Liver (tissue), 8 donors: ENCODE measurements at regions not wholly inside any gene's neighbourhood (a gene's known extent, or its start where the extent isn't known, plus 50 kb on each side); places are given as distances from the start of the nearest gene placed in this dataset.

Experiments
- DNase-seq: peaks from one replicate; pipeline ENCODE4 v3.0.0-alpha.2; 2017; ENCODE audit warnings: low spot score
- H3K27ac ChIP-seq, 2 donors: one replicate each; pipeline ENCODE4 v1.7.0; 2013; ENCODE audit warnings: inconsistent platforms in 2 of 2, low read length in 2 of 2, control low read depth in 1 of 2, low read depth in 1 of 2, mild to moderate bottlenecking in 1 of 2
- H3K27me3 ChIP-seq, 4 donors: one replicate each; pipeline versions ENCODE4 v1.6.1 to v1.7.0; 2013; ENCODE audit warnings: low read length in 3 of 4, inconsistent platforms in 1 of 4, mild to moderate bottlenecking in 1 of 4, moderate library complexity in 1 of 4; ENCODE audit not compliant: control insufficient read depth in 4 of 4, insufficient read depth in 4 of 4
- H3K36me3 ChIP-seq, 4 donors: one replicate each; pipeline versions ENCODE4 v1.6.1 to v1.7.0; 2013; ENCODE audit warnings: low read length in 3 of 4, mild to moderate bottlenecking in 3 of 4, low read depth in 1 of 4, moderate library complexity in 1 of 4; ENCODE audit not compliant: control insufficient read depth in 4 of 4, insufficient read depth in 3 of 4
- H3K4me1 ChIP-seq, 4 donors: one replicate each; pipeline versions ENCODE4 v1.6.1 to v1.7.0; 2013; ENCODE audit warnings: low read length in 3 of 4, mild to moderate bottlenecking in 3 of 4, moderate library complexity in 1 of 4; ENCODE audit not compliant: control insufficient read depth in 4 of 4, insufficient read depth in 4 of 4
- H3K4me3 ChIP-seq, 3 donors: one replicate each; pipeline versions ENCODE4 v1.6.1 to v1.7.0; 2013; ENCODE audit warnings: low read length in 3 of 3, control low read depth in 1 of 3, low read depth in 1 of 3, mild to moderate bottlenecking in 1 of 3
- H3K9ac ChIP-seq, 2 donors: one replicate each; pipeline ENCODE4 v1.7.0; 2013; ENCODE audit warnings: low read length in 2 of 2, mild to moderate bottlenecking in 2 of 2, moderate library complexity in 2 of 2, control low read depth in 1 of 2, low read depth in 1 of 2
- H3K9me3 ChIP-seq, 4 donors: one replicate each; pipeline versions ENCODE4 v1.6.1 to v1.7.0; 2013; ENCODE audit warnings: low read length in 3 of 4; ENCODE audit not compliant: control insufficient read depth in 4 of 4
- FOXA1 ChIP-seq: IDR thresholded peaks from 2 replicates; pipeline ENCODE4 v1.6.1; 2016; ENCODE audit warnings: antibody characterized with exemption
- GABPA ChIP-seq, 2 donors: IDR thresholded peaks in 1 of 2; conservative IDR thresholded peaks in 1 of 2; 2 replicates each; pipeline ENCODE4 v1.6.1; 2016; ENCODE audit warnings: antibody characterized with exemption in 2 of 2, mild to moderate bottlenecking in 1 of 2, moderate library complexity in 1 of 2
- HNF4A ChIP-seq, 2 donors: conservative IDR thresholded peaks; 2 replicates each; pipeline ENCODE4 v1.6.1; 2016; ENCODE audit warnings: antibody characterized with exemption in 2 of 2, mild to moderate bottlenecking in 2 of 2
- JUND ChIP-seq, 2 donors: IDR thresholded peaks; 2 replicates each; pipeline ENCODE4 v1.6.1; 2016; ENCODE audit warnings: antibody characterized with exemption in 2 of 2
- NR2F2 ChIP-seq: IDR thresholded peaks from 2 replicates; pipeline ENCODE4 v1.6.1; 2016; ENCODE audit warnings: antibody characterized with exemption
- RAD21 ChIP-seq, 2 donors: IDR thresholded peaks; 2 replicates each; pipeline ENCODE4 v1.6.1; 2016; ENCODE audit warnings: antibody characterized with exemption in 2 of 2, mild to moderate bottlenecking in 2 of 2
- SP1 ChIP-seq: IDR thresholded peaks from 2 replicates; pipeline ENCODE4 v1.6.1; 2018; ENCODE audit warnings: antibody characterized with exemption, mild to moderate bottlenecking
- TAF1 ChIP-seq: conservative IDR thresholded peaks from 2 replicates; pipeline ENCODE4 v1.6.1; 2016; ENCODE audit warnings: antibody characterized with exemption, mild to moderate bottlenecking
- WGBS: extraction: QIAGEN DNeasy Blood & Tissue Kit; methylation state at CpG from one replicate; pipeline ENCODE4 v1.1.7; 2013; 5-methylcytosine and 5-hydroxymethylcytosine counted together
- TF ChIP-seq, protein P1 (sequence below): IDR thresholded peaks from 2 replicates; pipeline ENCODE4 v1.6.1; 2016; ENCODE audit warnings: antibody characterized with exemption
- TF ChIP-seq, protein P2 (sequence below): fragments of 150-350 bp; IDR thresholded peaks from 2 replicates; pipeline ENCODE4 v1.5.1; 2017; ENCODE audit warnings: improper control_type of control experiment, low read depth, low read length; ENCODE audit not compliant: missing input control
- TF ChIP-seq, protein P3 (sequence below): IDR thresholded peaks from 2 replicates; pipeline ENCODE4 v1.6.1; 2016; ENCODE audit warnings: antibody characterized with exemption
- TF ChIP-seq, protein P4 (sequence below): IDR thresholded peaks from 2 replicates; pipeline ENCODE4 v1.6.1; 2016; ENCODE audit warnings: antibody characterized with exemption, mild to moderate bottlenecking
- donor health status: healthy.
- donor health status: healthy.
- donor health status: healthy.
- donor health status: healthy.
- donor health status: healthy.

DNA sequence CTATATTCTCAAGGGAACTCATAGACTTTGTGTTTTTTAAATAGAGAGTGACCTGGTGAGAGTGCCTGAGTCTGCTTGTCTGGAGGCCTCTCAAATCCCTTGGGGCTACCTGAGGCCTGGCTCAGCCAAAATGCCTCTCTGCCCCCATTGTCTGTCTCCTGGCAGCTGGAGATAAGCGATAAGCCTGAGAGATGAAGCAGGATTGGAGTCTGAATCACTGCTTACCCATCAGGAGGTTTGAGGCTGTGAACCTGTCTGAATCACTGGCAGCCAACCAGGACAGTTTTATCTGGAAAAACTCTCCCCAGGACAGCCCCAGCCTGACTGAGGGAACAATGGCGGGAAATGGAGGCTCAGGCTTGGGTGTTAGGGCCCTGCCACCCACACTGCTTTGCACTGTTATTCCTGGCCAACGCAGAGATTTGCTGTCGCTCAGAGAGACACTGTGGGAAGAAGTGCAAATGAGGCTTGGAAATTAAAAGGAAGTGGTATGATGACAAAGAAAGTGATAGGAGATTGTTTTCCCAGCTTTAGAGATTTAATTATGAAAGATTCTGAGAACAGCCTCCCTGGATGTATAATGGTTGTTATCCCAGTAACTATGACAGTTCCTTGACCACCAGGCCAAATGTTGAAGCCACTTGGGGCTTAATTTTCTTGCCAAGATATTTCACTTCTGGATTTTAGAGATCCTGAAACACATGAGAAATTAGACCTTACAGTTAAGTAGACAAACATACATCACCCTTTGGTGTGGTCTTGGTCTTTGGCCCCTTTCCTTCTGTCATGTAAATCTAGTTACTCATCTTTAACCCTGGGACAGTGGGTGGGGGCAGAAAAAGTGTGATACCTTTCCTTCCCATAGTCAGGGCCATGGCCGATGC lies 102.1 kb downstream of the RASSF10 start:
- Histone ChIP-seq H3K27me3 (no peaks in the 10 kb centered on the region), H3K4me1 (no peaks in the 10 kb centered on the region), H3K4me3 (no peak overlapping the region), H3K27ac (no peak overlapping the region), H3K9me3 (peaks cover 0 to 7% (median 0%) of the 10 kb centered on the region in 4 donors), H3K36me3 (no peaks in the 10 kb centered on the region), H3K9ac (no peak overlapping the region)
- DNase-seq: no peak
- WGBS: 89% methylated on average over 5 of the region's 5 CpGs
- no peak for TF ChIP-seq NR2F2
- TF ChIP-seq FOXA1: no peak
- no peak for TF ChIP-seq JUND (IDR thresholded peaks at IDR 0.05)
- TF ChIP-seq TAF1: no peak
- TF ChIP-seq, protein P1, sequence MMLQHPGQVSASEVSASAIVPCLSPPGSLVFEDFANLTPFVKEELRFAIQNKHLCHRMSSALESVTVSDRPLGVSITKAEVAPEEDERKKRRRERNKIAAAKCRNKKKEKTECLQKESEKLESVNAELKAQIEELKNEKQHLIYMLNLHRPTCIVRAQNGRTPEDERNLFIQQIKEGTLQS: no peak
- no peak for TF ChIP-seq HNF4A (conservative IDR thresholded peaks at IDR 0.05)

DNA sequence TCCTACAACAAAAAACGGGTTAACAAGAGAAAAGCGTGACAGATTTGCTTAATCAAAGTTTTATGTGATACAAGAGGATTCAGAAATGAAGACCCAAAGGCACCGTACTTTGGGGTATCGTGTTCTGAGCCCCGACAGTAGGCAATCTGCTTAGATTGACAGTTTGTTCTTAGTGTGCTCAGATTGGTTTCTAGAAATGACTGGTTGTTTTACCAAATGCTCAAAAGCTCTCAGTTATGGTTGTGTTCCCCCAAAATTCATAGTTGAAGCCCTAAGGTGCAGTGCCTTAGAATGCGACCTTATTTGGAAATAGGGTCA lies 102.7 kb downstream of the RASSF10 start:
- 91% methylated on average over 6 of the region's 6 CpGs for WGBS
- no peaks in the 10 kb centered on the region for H3K36me3 ChIP-seq
- no peak overlapping the region for H3K9ac ChIP-seq
- H3K27ac ChIP-seq: no peak overlapping the region
- no peaks in the 10 kb centered on the region for H3K4me1 ChIP-seq
- no peak for TF ChIP-seq GABPA (IDR thresholded peaks at IDR 0.05 in 1 of 2, conservative IDR thresholded peaks at IDR 0.05 in 1 of 2)
- TF ChIP-seq, protein P1: no peak
- no peak for TF ChIP-seq RAD21 (IDR thresholded peaks at IDR 0.05)
- TF ChIP-seq, protein P2, sequence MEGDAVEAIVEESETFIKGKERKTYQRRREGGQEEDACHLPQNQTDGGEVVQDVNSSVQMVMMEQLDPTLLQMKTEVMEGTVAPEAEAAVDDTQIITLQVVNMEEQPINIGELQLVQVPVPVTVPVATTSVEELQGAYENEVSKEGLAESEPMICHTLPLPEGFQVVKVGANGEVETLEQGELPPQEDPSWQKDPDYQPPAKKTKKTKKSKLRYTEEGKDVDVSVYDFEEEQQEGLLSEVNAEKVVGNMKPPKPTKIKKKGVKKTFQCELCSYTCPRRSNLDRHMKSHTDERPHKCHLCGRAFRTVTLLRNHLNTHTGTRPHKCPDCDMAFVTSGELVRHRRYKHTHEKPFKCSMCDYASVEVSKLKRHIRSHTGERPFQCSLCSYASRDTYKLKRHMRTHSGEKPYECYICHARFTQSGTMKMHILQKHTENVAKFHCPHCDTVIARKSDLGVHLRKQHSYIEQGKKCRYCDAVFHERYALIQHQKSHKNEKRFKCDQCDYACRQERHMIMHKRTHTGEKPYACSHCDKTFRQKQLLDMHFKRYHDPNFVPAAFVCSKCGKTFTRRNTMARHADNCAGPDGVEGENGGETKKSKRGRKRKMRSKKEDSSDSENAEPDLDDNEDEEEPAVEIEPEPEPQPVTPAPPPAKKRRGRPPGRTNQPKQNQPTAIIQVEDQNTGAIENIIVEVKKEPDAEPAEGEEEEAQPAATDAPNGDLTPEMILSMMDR: no peak
- TF ChIP-seq NR2F2: no peak
- TF ChIP-seq, protein P3, sequence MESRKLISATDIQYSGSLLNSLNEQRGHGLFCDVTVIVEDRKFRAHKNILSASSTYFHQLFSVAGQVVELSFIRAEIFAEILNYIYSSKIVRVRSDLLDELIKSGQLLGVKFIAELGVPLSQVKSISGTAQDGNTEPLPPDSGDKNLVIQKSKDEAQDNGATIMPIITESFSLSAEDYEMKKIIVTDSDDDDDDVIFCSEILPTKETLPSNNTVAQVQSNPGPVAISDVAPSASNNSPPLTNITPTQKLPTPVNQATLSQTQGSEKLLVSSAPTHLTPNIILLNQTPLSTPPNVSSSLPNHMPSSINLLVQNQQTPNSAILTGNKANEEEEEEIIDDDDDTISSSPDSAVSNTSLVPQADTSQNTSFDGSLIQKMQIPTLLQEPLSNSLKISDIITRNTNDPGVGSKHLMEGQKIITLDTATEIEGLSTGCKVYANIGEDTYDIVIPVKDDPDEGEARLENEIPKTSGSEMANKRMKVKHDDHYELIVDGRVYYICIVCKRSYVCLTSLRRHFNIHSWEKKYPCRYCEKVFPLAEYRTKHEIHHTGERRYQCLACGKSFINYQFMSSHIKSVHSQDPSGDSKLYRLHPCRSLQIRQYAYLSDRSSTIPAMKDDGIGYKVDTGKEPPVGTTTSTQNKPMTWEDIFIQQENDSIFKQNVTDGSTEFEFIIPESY: no peak
- TF ChIP-seq, protein P4, sequence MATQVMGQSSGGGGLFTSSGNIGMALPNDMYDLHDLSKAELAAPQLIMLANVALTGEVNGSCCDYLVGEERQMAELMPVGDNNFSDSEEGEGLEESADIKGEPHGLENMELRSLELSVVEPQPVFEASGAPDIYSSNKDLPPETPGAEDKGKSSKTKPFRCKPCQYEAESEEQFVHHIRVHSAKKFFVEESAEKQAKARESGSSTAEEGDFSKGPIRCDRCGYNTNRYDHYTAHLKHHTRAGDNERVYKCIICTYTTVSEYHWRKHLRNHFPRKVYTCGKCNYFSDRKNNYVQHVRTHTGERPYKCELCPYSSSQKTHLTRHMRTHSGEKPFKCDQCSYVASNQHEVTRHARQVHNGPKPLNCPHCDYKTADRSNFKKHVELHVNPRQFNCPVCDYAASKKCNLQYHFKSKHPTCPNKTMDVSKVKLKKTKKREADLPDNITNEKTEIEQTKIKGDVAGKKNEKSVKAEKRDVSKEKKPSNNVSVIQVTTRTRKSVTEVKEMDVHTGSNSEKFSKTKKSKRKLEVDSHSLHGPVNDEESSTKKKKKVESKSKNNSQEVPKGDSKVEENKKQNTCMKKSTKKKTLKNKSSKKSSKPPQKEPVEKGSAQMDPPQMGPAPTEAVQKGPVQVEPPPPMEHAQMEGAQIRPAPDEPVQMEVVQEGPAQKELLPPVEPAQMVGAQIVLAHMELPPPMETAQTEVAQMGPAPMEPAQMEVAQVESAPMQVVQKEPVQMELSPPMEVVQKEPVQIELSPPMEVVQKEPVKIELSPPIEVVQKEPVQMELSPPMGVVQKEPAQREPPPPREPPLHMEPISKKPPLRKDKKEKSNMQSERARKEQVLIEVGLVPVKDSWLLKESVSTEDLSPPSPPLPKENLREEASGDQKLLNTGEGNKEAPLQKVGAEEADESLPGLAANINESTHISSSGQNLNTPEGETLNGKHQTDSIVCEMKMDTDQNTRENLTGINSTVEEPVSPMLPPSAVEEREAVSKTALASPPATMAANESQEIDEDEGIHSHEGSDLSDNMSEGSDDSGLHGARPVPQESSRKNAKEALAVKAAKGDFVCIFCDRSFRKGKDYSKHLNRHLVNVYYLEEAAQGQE: no peak
- no peak for TF ChIP-seq FOXA1
- TF ChIP-seq SP1: no peak
- DNase-seq: no peak
- peaks cover 0 to 7% (median 0%) of the 10 kb centered on the region in 4 donors for H3K9me3 ChIP-seq
- no peak overlapping the region for H3K4me3 ChIP-seq
- no peaks in the 10 kb centered on the region for H3K27me3 ChIP-seq
